Middle frontal gyrus (tissue), 1 donor: ENCODE measurements at regions not wholly inside any gene's neighbourhood (a gene's known extent, or its start where the extent isn't known, plus 50 kb on each side); places are given as distances from the start of the nearest gene placed in this dataset.
"Not testable (repeated sequence)": the region's sequence is repeated elsewhere in the genome, so short reads cannot be mapped to it uniquely, and the experiment has no call there.

ENCODE experiments used
- DNase-seq: peaks from one replicate; pipeline ENCODE4 v3.0.0-alpha.2; 2015; ENCODE audit warnings: low spot score; ENCODE audit errors: extremely low spot score

- DNase-seq = not testable (repeated sequence)
Observed at GRCh38 chr5:21483790-21484497, 1369.2 kb downstream of the CDH12 start.

- not testable (repeated sequence) for DNase-seq
Observed at GRCh38 chr5:21482983-21483650, 1370.0 kb downstream of the CDH12 start.

GRCh38 chr5:21482522-21482921 is 1370.6 kb downstream of the CDH12 start:
- DNase-seq = not testable (repeated sequence)

GRCh38 chr5:21481320-21482270 is 1371.5 kb downstream of the CDH12 start:
- DNase-seq = not testable (repeated sequence)

- DNase-seq = not testable (repeated sequence)
Observed at GRCh38 chr5:21480054-21480453, 1373.1 kb downstream of the CDH12 start.

- DNase-seq = not testable (repeated sequence)
Observed at GRCh38 chr5:21473981-21474380, 1379.2 kb downstream of the CDH12 start.

- DNase-seq = not testable (repeated sequence)
Observed at GRCh38 chr5:21473436-21473835, 1379.7 kb downstream of the CDH12 start.

GRCh38 chr5:21471691-21472090 is 1381.5 kb downstream of the CDH12 start:
- not testable (repeated sequence) for DNase-seq

GRCh38 chr5:21469523-21470101 is 1383.5 kb downstream of the CDH12 start:
- not testable (repeated sequence) for DNase-seq

- DNase-seq = not testable (repeated sequence)
Observed at GRCh38 chr5:21467544-21467943, 1385.6 kb downstream of the CDH12 start.

- not testable (repeated sequence) for DNase-seq
Observed at GRCh38 chr5:21459744-21460073, 1393.4 kb downstream of the CDH12 start.

GRCh38 chr5:21452449-21452848 is 1400.7 kb downstream of the CDH12 start:
- no peak for DNase-seq

- no peak for DNase-seq
Observed at GRCh38 chr5:21432646-21433045, 1420.5 kb downstream of the CDH12 start.

- DNase-seq = no peak
Observed at GRCh38 chr5:21424907-21425306, 1428.2 kb downstream of the CDH12 start.

GRCh38 chr5:21419383-21419782 is 1431.4 kb upstream of the CDH18 start:
- DNase-seq = no peak

- not testable (repeated sequence) for DNase-seq
Observed at GRCh38 chr5:21402089-21402488, 1414.1 kb upstream of the CDH18 start.

- no peak for DNase-seq
Observed at GRCh38 chr5:21398511-21398910, 1410.5 kb upstream of the CDH18 start.

- DNase-seq = no peak
Observed at GRCh38 chr5:21397693-21398092, 1409.7 kb upstream of the CDH18 start.

GRCh38 chr5:21391506-21391905 is 1403.5 kb upstream of the CDH18 start:
- DNase-seq = no peak

- DNase-seq = not testable (repeated sequence)
Observed at GRCh38 chr5:21360754-21361153, 1372.8 kb upstream of the CDH18 start.

- DNase-seq = not testable (repeated sequence)
Observed at GRCh38 chr5:21341948-21342261, 1353.9 kb upstream of the CDH18 start.
